ENCODE measurements at regions not wholly inside any gene's neighbourhood (a gene's known extent, or its start where the extent isn't known, plus 50 kb on each side); places are given as distances from the start of the nearest gene placed in this dataset.

DNA sequence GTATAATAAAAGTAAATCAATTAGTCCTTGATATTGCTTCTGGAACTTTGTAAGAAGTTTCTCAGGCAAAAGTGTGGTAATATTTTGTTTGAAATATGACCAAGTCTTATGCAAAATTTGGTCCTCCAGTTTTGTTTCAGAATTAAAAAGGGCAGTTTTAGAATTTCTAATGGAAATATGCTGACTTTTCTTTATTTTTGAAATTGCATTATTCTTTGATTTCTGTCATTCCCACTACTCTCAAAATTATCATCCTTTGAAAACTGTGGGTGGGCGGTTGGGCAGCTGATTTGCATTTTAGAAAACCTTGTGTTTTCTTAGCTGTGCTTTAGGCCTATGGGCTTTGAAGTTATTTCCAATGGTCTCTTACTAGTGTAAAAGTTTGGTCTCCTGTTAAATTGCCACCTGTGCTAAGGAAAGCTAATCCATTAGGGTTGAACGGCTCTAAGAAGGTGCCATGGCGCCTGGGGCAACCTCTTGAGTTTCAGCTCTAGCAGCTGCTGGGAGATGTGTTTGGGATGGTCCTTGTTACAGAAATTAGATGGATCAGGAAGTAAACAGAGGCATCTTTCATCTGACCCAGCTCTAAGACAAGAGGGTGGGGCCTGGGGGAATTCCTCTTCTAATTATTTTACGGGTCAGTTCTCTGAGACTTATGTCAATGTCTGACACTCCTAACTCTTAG is 880.8 kb upstream of the SLC35B3 start:
- Histone ChIP-seq H3K36me3 (replicated peaks in 1 of 2; ENCODE audit: control insufficient read depth in 1 of 2, insufficient read depth in 2 of 2, low read length in 2 of 2) (no peaks in the 10 kb centered on the region), H3K27ac (ENCODE audit: low read depth in 1 of 2, low read length in 2 of 2) (no peak overlapping the region), H3K4me1 (ENCODE audit: control insufficient read depth in 1 of 2, insufficient read depth in 2 of 2, low read length in 2 of 2) (no peaks in the 10 kb centered on the region), H3K9me3 (replicated peaks in 1 of 2; ENCODE audit: control insufficient read depth in 1 of 2, insufficient read depth in 1 of 2, low read length in 2 of 2) (no peaks in the 10 kb centered on the region), H3K4me3 (replicated peaks in 1 of 3; ENCODE audit: low read depth in 2 of 3, low read length in 3 of 3) (no peak overlapping the region), H3K4me2 (replicated peaks; ENCODE audit: extremely low read depth, low read length, poor library complexity, severe bottlenecking) (no peak overlapping the region), H3K27me3 (ENCODE audit: control insufficient read depth in 2 of 2, insufficient read depth in 2 of 2, low read length in 2 of 2) (no peaks in the 10 kb centered on the region), H2AFZ (ENCODE audit: insufficient read depth, low read depth, low read length, poor library complexity, severe bottlenecking) (no peak overlapping the region), H3K79me2 (ENCODE audit: insufficient read depth, low read length) (no peaks in the 10 kb centered on the region), H4K20me1 (ENCODE audit: insufficient read depth, low read length) (no peaks in the 10 kb centered on the region), H3K9ac (ENCODE audit: insufficient read depth, low read length, poor library complexity, severe bottlenecking) (no peak overlapping the region)
- Mint-ChIP-seq H3K4me1 (no peaks in the 10 kb centered on the region), H3K27me3 (ENCODE audit: low read depth in 3 of 3) (no peaks in the 10 kb centered on the region), H3K36me3 (no peaks in the 10 kb centered on the region), H3K9me3 (peaks cover 0 to 4% (median 0%) of the 10 kb centered on the region in 7 donors), H3K4me3 (no peak overlapping the region), H3K27ac (no peak overlapping the region)
- TF ChIP-seq CTCF (IDR thresholded peaks at IDR 0.05), result no peak
- 100% methylated on average over 2 of the region's 4 CpGs for WGBS (ENCODE audit: insufficient coverage)
- no peak for DNase-seq
- intact Hi-C loops (cut with micrococcal nuclease), result no loop called here

DNA sequence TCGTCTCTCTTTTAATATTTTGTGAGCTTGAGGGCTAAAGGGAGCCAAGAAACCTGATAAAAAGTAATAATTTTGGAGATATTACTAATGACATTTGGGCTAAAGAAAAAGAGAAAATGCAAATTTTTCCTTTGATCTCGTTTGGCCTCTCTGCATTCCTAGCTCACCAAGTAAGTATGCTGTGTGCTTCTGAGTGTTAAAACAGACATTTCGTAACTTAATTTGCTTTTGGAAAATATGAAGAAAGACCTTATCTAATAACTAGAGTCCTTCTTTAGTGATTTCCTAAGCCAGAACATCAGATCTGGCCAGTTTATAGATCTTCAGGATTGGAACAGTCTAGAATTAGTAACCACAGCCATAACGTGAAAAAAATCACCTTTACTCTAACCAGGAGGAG is 872.9 kb upstream of the SLC35B3 start:
- H3K4me2 ChIP-seq (replicated peaks; ENCODE audit: extremely low read depth, low read length, poor library complexity, severe bottlenecking), result no peak overlapping the region

More for the DNA sequence above, 872.9 kb upstream of the SLC35B3 start:
- no peak overlapping the region for H2AFZ ChIP-seq (ENCODE audit: insufficient read depth, low read depth, low read length, poor library complexity, severe bottlenecking)
- DNase-seq, result no peak
- no peaks in the 10 kb centered on the region for H4K20me1 ChIP-seq (ENCODE audit: insufficient read depth, low read length)
- H3K27me3 ChIP-seq (ENCODE audit: control insufficient read depth in 2 of 2, insufficient read depth in 2 of 2, low read length in 2 of 2), result no peaks in the 10 kb centered on the region
- TF ChIP-seq CTCF (IDR thresholded peaks at IDR 0.05), result no peak
- no peaks in the 10 kb centered on the region for H3K36me3 ChIP-seq (replicated peaks in 1 of 2; ENCODE audit: control insufficient read depth in 1 of 2, insufficient read depth in 2 of 2, low read length in 2 of 2)
- intact Hi-C loops (cut with micrococcal nuclease), result no loop called here
- no peaks in the 10 kb centered on the region for H3K36me3 Mint-ChIP-seq
- no peak overlapping the region for H3K9ac ChIP-seq (ENCODE audit: insufficient read depth, low read length, poor library complexity, severe bottlenecking)
- H3K4me1 Mint-ChIP-seq, result no peaks in the 10 kb centered on the region
- H3K79me2 ChIP-seq (ENCODE audit: insufficient read depth, low read length), result no peaks in the 10 kb centered on the region
- no peak overlapping the region for H3K27ac ChIP-seq (ENCODE audit: low read depth in 1 of 2, low read length in 2 of 2)
- H3K9me3 ChIP-seq (replicated peaks in 1 of 2; ENCODE audit: control insufficient read depth in 1 of 2, insufficient read depth in 1 of 2, low read length in 2 of 2), result no peaks in the 10 kb centered on the region
- H3K4me1 ChIP-seq (ENCODE audit: control insufficient read depth in 1 of 2, insufficient read depth in 2 of 2, low read length in 2 of 2), result no peaks in the 10 kb centered on the region
- no peak overlapping the region for H3K4me3 Mint-ChIP-seq
- peaks cover 0 to 8% (median 2%) of the 10 kb centered on the region in 7 donors for H3K9me3 Mint-ChIP-seq
- no peak overlapping the region for H3K27ac Mint-ChIP-seq
- no CpG with 5 or more reads among the region's 4 CpGs for WGBS (ENCODE audit: insufficient coverage)
- peaks cover 0 to 2% (median 0%) of the 10 kb centered on the region in 3 donors for H3K27me3 Mint-ChIP-seq (ENCODE audit: low read depth in 3 of 3)
- no peak overlapping the region for H3K4me3 ChIP-seq (replicated peaks in 1 of 3; ENCODE audit: low read depth in 2 of 3, low read length in 3 of 3)
